Glomerular endothelial cell (primary cell): ENCODE measurements at regions not wholly inside any gene's neighbourhood (a gene's known extent, or its start where the extent isn't known, plus 50 kb on each side); places are given as distances from the start of the nearest gene placed in this dataset.
"Not testable (repeated sequence)": the region's sequence is repeated elsewhere in the genome, so short reads cannot be mapped to it uniquely, and the experiment has no call there.

ENCODE experiments used
- DNase-seq: peaks from one replicate; pipeline ENCODE4 v3.0.0-alpha.2; 2011; ENCODE audit warnings: low read depth, low spot score; ENCODE audit errors: extremely low read depth

DNA sequence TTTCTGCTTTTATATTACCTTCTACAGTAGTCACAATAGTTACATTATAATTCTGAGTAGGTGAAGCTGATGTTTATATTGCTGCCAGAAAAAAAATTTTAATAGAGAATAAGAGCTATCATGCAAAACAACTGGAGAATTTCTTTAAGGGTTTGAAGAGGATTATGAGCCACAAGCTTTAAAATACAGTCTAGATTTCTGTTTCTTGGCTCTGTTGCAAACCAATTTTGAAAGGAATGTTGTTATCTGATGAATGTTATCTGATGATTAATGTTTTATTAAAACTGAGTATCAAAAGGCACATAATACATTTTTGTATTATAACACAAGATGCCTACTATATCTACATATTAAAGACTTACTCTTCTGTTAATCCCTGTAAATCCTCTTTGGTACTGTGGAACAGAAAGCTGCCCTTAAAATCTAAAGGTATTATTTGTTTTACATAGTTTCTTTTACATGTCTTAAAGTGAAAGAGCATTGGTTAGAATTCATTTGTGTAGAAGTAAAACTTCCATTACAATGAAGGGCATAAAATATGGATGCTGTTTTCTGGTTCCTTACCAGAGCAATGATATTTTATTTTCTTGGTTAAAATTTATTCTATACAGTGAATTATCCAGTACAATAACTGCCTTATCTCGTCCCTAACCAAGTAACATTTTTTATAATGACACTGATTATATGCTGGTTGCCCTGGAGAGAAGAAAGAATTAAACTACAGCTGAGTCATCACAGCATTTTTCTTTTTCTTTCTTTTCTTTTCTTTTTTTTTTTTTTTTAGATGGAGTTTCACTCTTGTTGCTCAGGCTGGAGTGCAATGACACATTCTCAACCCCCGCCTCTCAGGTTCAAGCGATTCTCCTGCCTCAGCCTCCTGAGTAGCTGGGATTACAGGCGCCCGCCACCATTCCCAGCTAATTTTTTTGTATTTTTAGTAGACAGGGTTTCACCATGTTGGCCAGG, 205.7 kb downstream of the TANC2 start:
- DNase-seq = no peak

- DNase-seq = no peak
These were observed 207.4 kb downstream of the TANC2 start for GRCh38 chr17:63173450-63173849.

DNA sequence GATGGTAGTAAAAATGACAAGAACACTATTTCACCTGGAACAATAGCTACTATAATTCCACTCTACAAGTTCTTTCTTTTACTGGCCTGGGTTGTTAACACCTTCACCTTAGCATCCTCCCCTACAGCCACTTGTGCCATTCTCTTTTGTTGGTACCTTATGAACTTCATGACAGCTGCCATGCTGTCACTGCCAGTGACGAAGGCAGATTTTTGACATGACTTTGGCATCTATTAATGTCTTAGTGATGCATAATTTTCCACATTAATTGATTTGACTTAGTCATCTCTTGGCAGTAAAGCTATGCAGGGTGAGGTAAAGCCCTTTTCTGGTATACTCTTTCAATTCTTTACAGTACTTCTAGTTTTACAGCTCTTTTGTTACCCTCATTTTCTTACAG, 207.9 kb downstream of the TANC2 start:
- DNase-seq = no peak

DNA sequence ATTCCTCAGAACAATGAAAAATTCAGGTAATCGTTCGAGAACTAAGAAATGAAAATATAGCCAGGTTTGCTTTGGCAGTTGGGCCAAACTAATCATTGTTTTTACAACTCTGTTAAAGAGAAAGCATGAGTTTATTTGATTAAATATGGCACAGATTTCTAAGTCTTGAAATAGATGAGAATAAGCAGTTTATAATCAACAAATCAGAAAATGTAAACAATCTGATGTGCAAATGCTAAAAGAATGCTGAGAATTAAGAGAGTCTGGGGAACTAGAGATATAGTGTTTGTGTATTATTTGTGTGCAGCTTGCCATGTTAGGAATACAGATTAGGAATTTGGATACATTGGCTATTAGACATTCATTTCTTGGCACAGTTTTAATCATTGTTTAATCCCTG, 212.5 kb downstream of the TANC2 start:
- DNase-seq = no peak

DNA sequence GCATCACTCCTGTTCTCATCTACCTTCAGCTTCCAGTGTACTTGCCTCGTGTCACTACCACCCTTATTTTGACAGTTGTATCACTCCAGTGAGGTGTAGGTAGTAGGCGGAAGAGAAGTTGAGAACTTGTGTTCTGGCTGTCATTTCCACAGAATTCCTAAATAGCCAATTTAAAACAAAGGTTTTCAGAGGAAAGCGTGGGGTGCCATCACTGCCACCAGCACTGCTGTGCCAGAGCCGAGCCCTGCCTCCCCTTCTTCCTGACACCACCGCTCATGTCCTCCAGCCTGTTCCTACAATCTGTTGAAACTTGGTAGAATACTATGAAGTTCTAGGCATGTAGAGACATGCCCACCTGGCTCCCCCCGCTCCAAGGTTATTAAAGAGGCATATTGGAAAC, 215.8 kb downstream of the TANC2 start:
- DNase-seq = no peak

DNA sequence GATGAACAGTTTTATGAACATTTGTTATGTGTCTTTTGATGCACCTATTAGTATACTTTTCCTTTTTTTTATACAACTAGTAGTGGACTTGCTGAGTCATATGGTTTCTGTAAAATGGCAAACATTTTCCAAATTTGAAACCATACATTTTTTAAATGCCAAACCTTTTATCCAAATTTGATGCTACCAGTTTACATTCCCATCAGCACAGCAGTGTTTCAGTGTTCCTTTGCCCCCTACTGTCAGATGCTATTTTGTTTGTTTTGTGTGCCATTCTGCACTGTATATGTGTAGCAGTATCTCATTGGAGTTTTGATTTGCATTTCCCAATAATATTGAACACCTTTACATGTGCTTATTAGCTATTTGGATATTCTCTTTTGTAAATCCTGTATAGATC, 219.4 kb downstream of the TANC2 start:
- no peak for DNase-seq

DNA sequence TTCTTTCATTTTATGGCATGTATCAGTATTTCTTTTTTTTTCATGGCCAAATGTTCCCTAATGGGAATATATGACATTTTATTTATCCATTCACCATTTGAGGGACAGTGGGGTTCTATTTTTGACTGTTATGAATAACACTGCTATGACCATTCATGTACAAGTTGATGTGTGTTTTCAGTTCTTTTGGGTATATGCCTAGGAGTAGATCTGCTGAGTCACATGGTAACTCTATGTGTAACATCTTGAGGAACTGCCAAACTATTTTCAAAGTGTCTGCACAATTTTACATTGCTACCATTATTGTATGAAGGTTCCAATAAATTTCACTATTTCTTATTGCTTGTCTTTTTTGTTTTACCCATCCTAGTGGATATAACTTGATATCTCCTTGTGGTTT, 223.0 kb downstream of the TANC2 start:
- DNase-seq = no peak

- DNase-seq = no peak
These were observed 223.9 kb downstream of the TANC2 start for GRCh38 chr17:63189930-63190329.

DNA sequence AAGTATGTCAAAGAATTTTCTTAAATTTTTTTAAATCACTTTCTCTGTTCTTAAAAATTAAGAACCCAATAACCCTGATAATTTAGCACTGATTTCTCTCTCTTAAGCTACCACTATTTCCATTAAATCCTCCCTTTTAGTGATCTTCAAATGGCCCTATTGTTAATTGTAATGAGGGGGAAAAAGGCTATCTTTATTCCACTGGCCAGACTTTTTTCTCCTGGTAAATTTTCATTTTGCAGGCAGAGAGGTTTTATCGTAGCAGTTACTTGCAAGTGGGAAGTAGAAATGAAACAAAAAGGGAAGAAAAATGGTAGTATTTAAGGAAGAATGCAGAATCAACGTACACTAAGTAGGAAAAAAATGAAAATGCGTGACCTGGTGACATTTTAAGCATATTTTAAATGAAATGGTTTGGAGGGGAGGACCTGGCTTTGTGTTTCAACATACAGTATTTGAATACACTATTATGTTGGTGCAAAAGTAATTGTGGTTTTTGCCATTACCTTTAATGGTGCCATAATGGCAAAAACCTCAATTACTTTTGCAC, 224.9 kb downstream of the TANC2 start:
- DNase-seq = no peak

DNA sequence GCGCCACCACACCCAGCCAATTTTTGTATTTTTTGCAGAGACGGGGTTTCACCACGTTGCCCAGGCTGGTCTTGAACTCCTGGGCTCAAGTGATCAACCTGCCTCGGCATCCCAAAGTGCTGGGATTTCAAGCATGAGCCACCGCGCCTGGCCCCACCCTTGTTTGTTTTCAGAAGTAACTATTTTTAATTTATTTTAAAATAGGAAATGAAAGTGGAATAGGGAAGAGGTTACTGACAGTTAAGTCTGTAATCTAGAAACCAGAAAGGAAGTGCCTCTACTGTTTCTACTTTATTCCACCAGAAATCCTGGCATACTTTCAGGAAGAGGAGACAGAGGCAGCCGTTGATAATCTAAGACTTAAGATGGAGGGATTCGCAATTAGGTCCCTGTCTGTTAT, 225.6 kb downstream of the TANC2 start:
- DNase-seq = no peak

DNA sequence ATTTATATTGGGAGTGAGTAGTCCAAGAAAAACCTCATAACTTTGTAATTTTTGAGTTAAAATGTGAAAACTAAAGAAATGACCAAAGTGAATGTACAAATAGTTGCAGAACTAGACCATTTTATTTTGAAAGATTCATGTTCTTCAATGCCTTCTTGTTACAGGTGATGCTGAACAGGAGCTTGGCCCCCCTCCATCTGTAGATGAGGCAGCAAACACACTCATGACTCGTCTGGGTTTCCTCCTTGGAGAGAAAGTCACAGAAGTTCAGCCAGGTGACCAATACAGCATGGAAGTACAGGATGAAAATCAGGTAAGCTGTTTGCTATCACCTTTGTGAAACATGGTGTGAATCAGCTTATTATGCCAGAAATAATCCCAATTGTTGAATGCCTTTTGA, 227.8 kb downstream of the TANC2 start:
- DNase-seq = no peak

- DNase-seq = no peak
These were observed 230.8 kb downstream of the TANC2 start for GRCh38 chr17:63196772-63197335.

DNA sequence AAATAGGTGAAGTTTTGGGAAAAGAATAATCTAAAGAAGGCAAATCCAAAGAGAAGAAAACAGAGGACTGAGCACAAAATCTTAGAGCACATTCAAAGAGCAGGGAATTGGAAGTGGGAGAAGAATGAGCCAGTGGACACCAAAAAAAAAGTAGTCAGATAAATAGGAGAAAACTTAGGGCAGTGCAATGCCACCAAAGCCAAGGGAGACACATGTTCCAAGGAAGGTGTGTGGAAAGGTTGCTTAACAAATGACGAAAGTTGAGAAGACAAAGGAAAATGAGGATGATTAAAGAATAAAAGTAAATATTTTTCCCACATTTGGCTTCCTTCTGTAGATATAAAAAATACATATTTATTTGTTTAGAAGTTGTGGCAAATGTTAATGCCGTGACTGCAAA, 237.6 kb downstream of the TANC2 start:
- DNase-seq = no peak

DNA sequence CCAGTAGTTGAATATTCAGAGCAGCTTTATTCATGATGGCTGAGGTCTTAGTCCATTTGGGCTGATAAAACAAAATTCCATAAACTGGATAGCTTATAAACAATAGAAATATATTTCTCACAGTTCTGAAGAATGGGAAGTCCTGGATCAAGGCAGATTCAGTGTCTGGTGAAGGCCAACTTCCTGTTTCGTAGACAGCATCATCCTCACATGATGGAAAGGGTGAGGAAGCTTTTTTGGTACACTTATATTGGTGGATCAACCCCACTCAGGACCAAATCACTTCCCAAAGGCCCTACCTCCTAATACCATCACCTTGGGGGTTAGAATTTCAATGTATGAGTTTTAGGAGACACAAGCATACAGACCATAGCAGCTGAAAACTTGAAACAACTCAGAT, 224.2 kb downstream of the CYB561 start:
- no peak for DNase-seq

DNA sequence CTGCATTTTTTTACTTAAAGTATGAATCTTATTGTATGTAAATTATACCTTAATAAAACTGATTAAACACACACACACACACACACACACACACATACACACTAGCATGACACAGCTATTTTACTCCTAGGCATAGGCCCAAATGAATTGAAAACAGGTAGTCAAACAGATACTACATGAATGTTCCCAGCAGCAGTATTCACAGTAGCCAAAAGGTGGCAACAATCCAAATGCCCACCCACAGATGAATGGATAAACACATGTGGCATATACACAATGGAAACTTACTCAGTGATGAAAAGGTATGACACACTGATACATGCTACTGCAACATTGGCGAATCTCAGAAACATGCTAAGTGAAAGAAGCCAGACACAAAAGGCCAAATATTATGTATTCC, 223.5 kb downstream of the CYB561 start:
- DNase-seq = no peak

DNA sequence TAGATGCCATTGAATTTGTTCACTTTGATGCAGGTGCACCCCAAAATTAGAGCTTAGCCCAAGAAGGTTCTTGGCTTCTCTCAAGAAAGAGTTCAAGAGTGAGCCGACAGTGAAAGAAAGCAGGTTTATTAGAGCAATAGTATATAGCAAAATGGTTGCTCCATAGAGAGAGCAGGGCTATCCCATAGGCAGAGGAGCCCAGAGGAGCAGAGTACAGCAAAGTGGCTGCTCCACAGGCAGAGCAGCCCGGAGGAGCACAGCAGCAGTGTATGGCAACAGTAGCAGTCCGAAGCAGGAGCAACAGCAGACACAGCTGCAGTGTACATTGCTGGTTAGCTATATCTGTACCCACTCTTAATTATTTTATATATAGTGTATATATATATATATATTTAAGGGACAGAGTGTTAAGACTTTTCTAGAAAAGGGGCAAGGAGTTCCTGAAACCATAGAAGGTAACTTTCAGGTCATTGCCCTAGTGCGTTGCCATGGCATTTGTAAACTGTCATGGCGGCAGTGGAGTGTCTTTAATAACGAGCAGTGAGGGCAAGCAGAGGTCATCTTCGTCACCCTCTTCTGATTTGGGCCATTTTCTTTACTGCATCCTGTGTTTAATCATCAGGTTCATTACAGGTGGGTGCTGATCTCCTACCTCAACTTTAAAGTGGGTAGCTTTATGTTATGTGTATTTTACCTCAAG, 222.7 kb downstream of the CYB561 start:
- no peak for DNase-seq

GRCh38 chr17:63224644-63225043, 221.5 kb downstream of the CYB561 start:
- DNase-seq = no peak

DNA sequence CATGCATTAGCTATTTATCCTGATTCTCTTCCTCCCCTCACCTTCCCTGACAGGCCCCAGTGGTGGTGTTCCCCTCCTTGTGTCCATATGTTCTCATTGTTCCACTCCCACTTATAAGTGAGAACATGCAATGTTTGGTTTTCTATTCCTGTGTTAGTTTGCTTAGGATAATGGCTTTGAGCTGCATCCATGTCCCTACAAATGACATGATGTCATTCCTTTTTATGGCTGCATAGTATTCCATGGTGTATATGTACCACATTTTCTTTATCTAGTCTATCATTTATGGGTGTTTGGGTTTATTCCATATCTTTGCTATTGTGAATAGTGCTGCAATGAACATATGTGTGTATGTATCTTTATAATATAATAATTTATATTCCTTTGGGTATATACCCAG, 219.4 kb downstream of the CYB561 start:
- DNase-seq = not testable (repeated sequence)

DNA sequence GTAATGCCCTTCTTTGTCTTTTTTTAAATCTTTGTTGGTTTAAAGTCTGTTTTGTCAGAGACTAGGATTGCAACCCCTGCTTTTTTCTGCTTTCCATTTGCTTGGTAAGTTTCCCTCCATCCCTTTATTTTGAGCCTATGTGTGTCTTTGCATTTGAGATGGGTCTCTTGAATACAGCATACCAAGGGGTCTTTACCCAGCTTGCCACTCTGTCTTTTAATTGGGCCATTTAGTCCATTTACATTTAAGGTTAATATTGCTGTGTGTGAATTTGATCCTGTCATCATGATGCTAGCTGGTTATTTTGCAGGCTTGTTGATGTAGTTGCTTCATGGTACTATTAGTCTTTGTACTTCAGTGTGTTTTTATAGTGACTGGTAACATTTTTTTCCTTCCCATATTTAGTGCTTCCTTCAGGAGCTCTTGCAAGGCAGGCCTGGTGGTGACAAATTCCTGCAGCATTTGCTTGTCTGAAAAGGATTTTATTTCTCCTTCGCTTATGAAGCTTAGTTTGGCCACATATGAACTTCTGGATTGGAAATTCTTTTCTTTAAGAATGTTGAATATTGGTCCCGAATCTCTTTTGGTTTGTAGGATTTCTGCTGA, 215.0 kb downstream of the CYB561 start:
- DNase-seq = not testable (repeated sequence)

GRCh38 chr17:63232565-63233310, 213.4 kb downstream of the CYB561 start:
- DNase-seq = no peak
